ENCODE measurements at regions not wholly inside any gene's neighbourhood (a gene's known extent, or its start where the extent isn't known, plus 50 kb on each side); places are given as distances from the start of the nearest gene placed in this dataset.

DNA sequence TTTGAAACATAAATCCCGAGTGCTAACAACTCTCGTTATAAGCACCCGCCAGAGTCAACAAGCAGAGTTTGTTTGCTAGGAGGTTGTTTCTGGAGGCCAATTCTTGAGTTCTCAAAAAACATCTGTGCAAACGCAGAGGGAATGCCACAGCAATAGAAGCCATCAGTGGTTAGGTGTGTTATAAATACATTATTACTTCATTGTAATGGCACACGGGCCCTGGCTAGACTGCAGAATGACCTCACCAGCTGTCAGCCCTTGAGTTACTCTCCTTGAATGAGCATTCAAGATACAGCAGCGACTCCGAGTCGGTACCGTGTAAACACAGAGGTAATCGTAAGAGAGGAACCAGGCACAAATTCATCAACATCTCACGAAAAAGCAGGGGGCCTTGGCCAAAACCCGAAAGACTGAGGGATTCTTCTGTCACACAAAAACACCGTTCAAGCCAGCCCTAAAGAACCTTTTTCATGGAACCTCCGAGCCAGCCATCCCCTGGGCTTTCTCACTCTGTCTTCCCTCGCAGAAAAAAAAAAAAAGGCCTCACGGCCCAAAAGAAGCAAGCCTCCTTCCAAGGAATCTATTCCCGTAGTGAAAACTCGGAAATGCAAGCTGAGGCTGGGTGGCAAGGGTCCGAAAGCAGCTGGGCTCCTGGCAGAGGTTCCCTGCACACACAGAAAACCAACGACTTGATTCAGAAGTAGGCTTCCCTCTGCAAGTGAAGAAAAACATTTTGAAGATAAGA is 133.7 kb upstream of the MEIS1 start:
- TF ChIP-seq, protein P1, sequence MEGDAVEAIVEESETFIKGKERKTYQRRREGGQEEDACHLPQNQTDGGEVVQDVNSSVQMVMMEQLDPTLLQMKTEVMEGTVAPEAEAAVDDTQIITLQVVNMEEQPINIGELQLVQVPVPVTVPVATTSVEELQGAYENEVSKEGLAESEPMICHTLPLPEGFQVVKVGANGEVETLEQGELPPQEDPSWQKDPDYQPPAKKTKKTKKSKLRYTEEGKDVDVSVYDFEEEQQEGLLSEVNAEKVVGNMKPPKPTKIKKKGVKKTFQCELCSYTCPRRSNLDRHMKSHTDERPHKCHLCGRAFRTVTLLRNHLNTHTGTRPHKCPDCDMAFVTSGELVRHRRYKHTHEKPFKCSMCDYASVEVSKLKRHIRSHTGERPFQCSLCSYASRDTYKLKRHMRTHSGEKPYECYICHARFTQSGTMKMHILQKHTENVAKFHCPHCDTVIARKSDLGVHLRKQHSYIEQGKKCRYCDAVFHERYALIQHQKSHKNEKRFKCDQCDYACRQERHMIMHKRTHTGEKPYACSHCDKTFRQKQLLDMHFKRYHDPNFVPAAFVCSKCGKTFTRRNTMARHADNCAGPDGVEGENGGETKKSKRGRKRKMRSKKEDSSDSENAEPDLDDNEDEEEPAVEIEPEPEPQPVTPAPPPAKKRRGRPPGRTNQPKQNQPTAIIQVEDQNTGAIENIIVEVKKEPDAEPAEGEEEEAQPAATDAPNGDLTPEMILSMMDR (IDR thresholded peaks at IDR 0.05; ENCODE audit: low read length) = no peak
- TF ChIP-seq EZH2 (optimal IDR thresholded peaks at IDR 0.05; ENCODE audit: low read depth, low read length) (no peak), EZH2phosphoT487 (IDR thresholded peaks at IDR 0.05; ENCODE audit: low read length) (no peak)
